DND-41 (cell line): ENCODE measurements at regions not wholly inside any gene's neighbourhood (a gene's known extent, or its start where the extent isn't known, plus 50 kb on each side); places are given as distances from the start of the nearest gene placed in this dataset.
"Not testable (repeated sequence)": the region's sequence is repeated elsewhere in the genome, so short reads cannot be mapped to it uniquely, and the experiment has no call there.

Experiments
- ATAC-seq: fragments of 200-7000 bp; cut with Tn5 transposase; 3 replicates; pipeline ENCODE4 v1.9.1; 2021; ENCODE audit warnings: low read depth; ENCODE audit not compliant: insufficient read depth
- DNase-seq: peaks from one replicate; pipeline ENCODE4 v3.0.0-alpha.2; 2020
- H2AFZ ChIP-seq: 2 replicates; pipeline ENCODE4 v1.6.0; 2012; ENCODE audit warnings: low read depth, low read length
- H3K27ac ChIP-seq: 2 replicates; pipeline ENCODE4 v1.5.1; 2012; ENCODE audit warnings: low read length, inconsistent platforms
- H3K27me3 ChIP-seq: fragments of 200-600 bp; sonication (generic); 2 replicates; pipeline ENCODE4 v1.6.0; 2012; ENCODE audit warnings: low read length, mild to moderate bottlenecking, inconsistent platforms; ENCODE audit not compliant: insufficient read depth, poor library complexity
- H3K36me3 ChIP-seq: 2 replicates; pipeline ENCODE4 v1.5.1; 2012; ENCODE audit warnings: low read length, inconsistent platforms; ENCODE audit not compliant: insufficient read depth
- H3K4me1 ChIP-seq: 2 replicates; pipeline ENCODE4 v1.5.1; 2012; ENCODE audit warnings: mild to moderate bottlenecking, low read length; ENCODE audit not compliant: insufficient read depth
- H3K4me2 ChIP-seq: 2 replicates; pipeline ENCODE4 v1.6.0; 2012; ENCODE audit warnings: mild to moderate bottlenecking, moderate library complexity, low read length, inconsistent platforms; ENCODE audit not compliant: insufficient read depth
- H3K4me3 ChIP-seq, 2 experiments: fragments of 200-600 bp in 1 of 2; shearing (Covaris generic) in 1 of 2; 2 replicates each; pipeline ENCODE4 v1.5.1; 2012 to 2016; ENCODE audit warnings: inconsistent platforms in 2 of 2, low read length in 2 of 2, mild to moderate bottlenecking in 2 of 2, low read depth in 1 of 2, moderate library complexity in 1 of 2
- H3K79me2 ChIP-seq: 2 replicates; pipeline ENCODE4 v1.6.0; 2012; ENCODE audit warnings: low read length, inconsistent platforms; ENCODE audit not compliant: insufficient read depth
- H3K9ac ChIP-seq: 2 replicates; pipeline ENCODE4 v1.6.0; 2012; ENCODE audit warnings: low read depth, mild to moderate bottlenecking, inconsistent platforms, low read length, moderate library complexity
- H3K9me3 ChIP-seq: 2 replicates; pipeline ENCODE4 v1.5.1; 2012; ENCODE audit warnings: low read length, moderate library complexity, mild to moderate bottlenecking, inconsistent platforms; ENCODE audit not compliant: insufficient read depth, severe bottlenecking
- H4K20me1 ChIP-seq: 2 replicates; pipeline ENCODE4 v1.6.0; 2012; ENCODE audit warnings: low read length; ENCODE audit not compliant: insufficient read depth

GRCh38 chr15:84516773-84517172, 84.0 kb upstream of the ZSCAN2 start:
- H2AFZ ChIP-seq, H3K9ac ChIP-seq, H3K36me3 ChIP-seq, DNase-seq, H3K4me2 ChIP-seq, H3K27me3 ChIP-seq, ATAC-seq, H4K20me1 ChIP-seq, H3K4me3 ChIP-seq, H3K79me2 ChIP-seq, H3K9me3 ChIP-seq, H3K4me1 ChIP-seq, H3K27ac ChIP-seq: not testable (repeated sequence)

GRCh38 chr15:84525491-84526344, 75.1 kb upstream of the ZSCAN2 start:
- H3K27me3 ChIP-seq, H3K4me3 ChIP-seq, H3K36me3 ChIP-seq, H3K9me3 ChIP-seq, H3K4me2 ChIP-seq, H2AFZ ChIP-seq, H4K20me1 ChIP-seq, H3K4me1 ChIP-seq, DNase-seq, H3K79me2 ChIP-seq, ATAC-seq, H3K27ac ChIP-seq, H3K9ac ChIP-seq: not testable (repeated sequence)

GRCh38 chr15:84530751-84531150, 70.1 kb upstream of the ZSCAN2 start:
- not testable (repeated sequence) for H3K9ac ChIP-seq, H3K36me3 ChIP-seq, H3K27ac ChIP-seq, H3K4me3 ChIP-seq, H2AFZ ChIP-seq, H3K9me3 ChIP-seq, H3K4me2 ChIP-seq, DNase-seq, H3K27me3 ChIP-seq, H4K20me1 ChIP-seq, H3K4me1 ChIP-seq, H3K79me2 ChIP-seq, ATAC-seq

GRCh38 chr15:84531223-84531622, 69.6 kb upstream of the ZSCAN2 start:
- H2AFZ ChIP-seq, H4K20me1 ChIP-seq, H3K79me2 ChIP-seq, H3K4me2 ChIP-seq, H3K9me3 ChIP-seq, H3K4me1 ChIP-seq, H3K36me3 ChIP-seq, H3K27ac ChIP-seq, H3K27me3 ChIP-seq, ATAC-seq, H3K9ac ChIP-seq, DNase-seq, H3K4me3 ChIP-seq: not testable (repeated sequence)

- H3K27me3 ChIP-seq, H3K4me3 ChIP-seq, DNase-seq, H3K27ac ChIP-seq, H3K9ac ChIP-seq, H2AFZ ChIP-seq, H3K4me1 ChIP-seq, H3K9me3 ChIP-seq, H3K79me2 ChIP-seq, H3K36me3 ChIP-seq, H4K20me1 ChIP-seq, ATAC-seq, H3K4me2 ChIP-seq: not testable (repeated sequence)
These were observed 69.0 kb upstream of the ZSCAN2 start for GRCh38 chr15:84531709-84532367.

- not testable (repeated sequence) for H3K4me2 ChIP-seq
These were observed 67.1 kb upstream of the ZSCAN2 start for GRCh38 chr15:84533705-84534104.

GRCh38 chr15:84534561-84535235, 66.1 kb upstream of the ZSCAN2 start:
- not testable (repeated sequence) for H3K4me1 ChIP-seq, H4K20me1 ChIP-seq, H3K4me3 ChIP-seq, H2AFZ ChIP-seq, H3K9me3 ChIP-seq, H3K27ac ChIP-seq, H3K79me2 ChIP-seq, H3K27me3 ChIP-seq, H3K36me3 ChIP-seq, DNase-seq, H3K4me2 ChIP-seq, ATAC-seq, H3K9ac ChIP-seq

More at GRCh38 chr15:84533705-84534104, 67.1 kb upstream of the ZSCAN2 start:
- not testable (repeated sequence) for H3K9ac ChIP-seq, H4K20me1 ChIP-seq, H3K9me3 ChIP-seq, H3K36me3 ChIP-seq, H3K4me3 ChIP-seq, H3K79me2 ChIP-seq, H2AFZ ChIP-seq, H3K27me3 ChIP-seq, DNase-seq, ATAC-seq, H3K4me1 ChIP-seq, H3K27ac ChIP-seq

GRCh38 chr15:84536181-84536580, 64.6 kb upstream of the ZSCAN2 start:
- not testable (repeated sequence) for H3K27ac ChIP-seq, H3K79me2 ChIP-seq, H3K9ac ChIP-seq, H3K9me3 ChIP-seq, DNase-seq, ATAC-seq, H3K27me3 ChIP-seq, H2AFZ ChIP-seq, H3K4me2 ChIP-seq, H3K4me3 ChIP-seq, H3K36me3 ChIP-seq, H4K20me1 ChIP-seq, H3K4me1 ChIP-seq
